Smooth muscle cell (in vitro differentiated cells): ENCODE measurements at regions not wholly inside any gene's neighbourhood (a gene's known extent, or its start where the extent isn't known, plus 50 kb on each side); places are given as distances from the start of the nearest gene placed in this dataset.

Source experiments
- DNase-seq: peaks from one replicate; lab custom pipeline; 2025; ENCODE audit not compliant: unreplicated experiment; lab: John Stamatoyannopoulos, UW
- H2AFZ ChIP-seq: fragments of 200-600 bp; sonication (generic); 2 replicates; pipeline ENCODE4 v1.6.0; 2016; ENCODE audit warnings: antibody characterized with exemption, low read depth, mild to moderate bottlenecking
- H3F3A ChIP-seq: fragments of 200-600 bp; sonication (generic); 2 replicates; pipeline ENCODE4 v1.6.0; 2017; ENCODE audit warnings: antibody characterized with exemption, low read depth
- H3K27ac ChIP-seq: fragments of 200-600 bp; sonication (generic); 2 replicates; pipeline ENCODE4 v1.5.1; 2016; ENCODE audit warnings: low read depth, mild to moderate bottlenecking
- H3K27me3 ChIP-seq: fragments of 200-600 bp; sonication (generic); 2 replicates; pipeline ENCODE4 v1.6.1; 2016; ENCODE audit warnings: low read depth, mild to moderate bottlenecking
- H3K36me3 ChIP-seq: fragments of 200-600 bp; sonication (generic); 2 replicates; pipeline ENCODE4 v1.5.1; 2016; ENCODE audit warnings: low read depth
- H3K4me1 ChIP-seq: fragments of 200-600 bp; sonication (generic); 2 replicates; pipeline ENCODE4 v1.5.1; 2016; ENCODE audit warnings: low read depth
- H3K4me2 ChIP-seq: fragments of 200-600 bp; sonication (generic); 2 replicates; pipeline ENCODE4 v1.6.0; 2016; ENCODE audit warnings: mild to moderate bottlenecking
- H3K4me3 ChIP-seq: fragments of 200-600 bp; sonication (generic); 2 replicates; pipeline ENCODE4 v1.5.1; 2016; ENCODE audit warnings: mild to moderate bottlenecking
- H3K79me2 ChIP-seq: fragments of 200-600 bp; sonication (generic); 2 replicates; pipeline ENCODE4 v1.6.0; 2016; ENCODE audit warnings: low read depth, mild to moderate bottlenecking
- H3K9ac ChIP-seq: fragments of 200-600 bp; sonication (generic); 2 replicates; pipeline ENCODE4 v1.6.0; 2016; ENCODE audit warnings: low read depth
- H3K9me3 ChIP-seq: fragments of 200-600 bp; sonication (generic); replicated peaks from 2 replicates; pipeline ENCODE4 v1.5.1; 2016; ENCODE audit warnings: low read depth
- H4K20me1 ChIP-seq: fragments of 200-600 bp; sonication (generic); 2 replicates; pipeline ENCODE4 v1.6.0; 2016; ENCODE audit warnings: low read depth
- CTCF ChIP-seq: fragments of 200-600 bp; sonication (generic); IDR thresholded peaks from 2 replicates; pipeline ENCODE4 v1.5.1; 2017; ENCODE audit warnings: borderline replicate concordance, mild to moderate bottlenecking, antibody characterized with exemption; ENCODE audit not compliant: insufficient read depth, poor library complexity, severe bottlenecking
- WGBS: methylation state at CpG from one replicate; pipeline ENCODE4 v1.1.7; 2016; ENCODE audit warnings: low lambda C conversion rate; 5-methylcytosine and 5-hydroxymethylcytosine counted together

- H3K9me3 ChIP-seq = no peaks in the 10 kb centered on the region
- no peak overlapping the region for H3K9ac ChIP-seq
- H3K27me3 ChIP-seq = no peaks in the 10 kb centered on the region
- no peaks in the 10 kb centered on the region for H3K36me3 ChIP-seq
- H3K4me3 ChIP-seq = no peak overlapping the region
- no peak overlapping the region for H2AFZ ChIP-seq
- H3K4me2 ChIP-seq = no peak overlapping the region
- H3K27ac ChIP-seq = no peak overlapping the region
- WGBS = 75% methylated on average over 3 of the region's 3 CpGs
- DNase-seq = no peak
- no peaks in the 10 kb centered on the region for H3K4me1 ChIP-seq
- TF ChIP-seq CTCF = no peak
- H4K20me1 ChIP-seq = no peaks in the 10 kb centered on the region
- no peaks in the 10 kb centered on the region for H3F3A ChIP-seq
- H3K79me2 ChIP-seq = no peaks in the 10 kb centered on the region
Measured at GRCh38 chr9:108345826-108346225, 510.0 kb downstream of the ACTL7B start.

DNA sequence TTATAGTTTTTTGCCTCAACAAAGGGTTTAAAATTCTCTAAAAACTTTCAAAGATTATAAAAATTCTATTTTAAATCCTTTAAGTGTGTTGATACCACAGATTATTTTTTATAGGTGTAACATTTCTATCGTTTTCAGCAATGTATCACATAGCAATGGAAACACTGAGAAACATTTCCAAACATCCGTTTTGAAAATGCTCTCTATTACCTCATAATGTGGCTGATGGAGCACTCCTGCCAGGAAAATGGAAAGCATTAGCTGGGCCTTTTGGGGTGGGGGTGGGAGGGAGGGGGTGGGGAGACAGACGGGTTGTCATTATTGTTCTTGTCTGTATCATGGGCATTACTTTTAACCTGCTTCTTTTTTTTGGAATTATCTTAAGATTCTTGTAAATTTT lies 516.5 kb downstream of the ACTL7B start:
- Histone ChIP-seq H3K79me2 (no peaks in the 10 kb centered on the region), H2AFZ (no peak overlapping the region), H3K4me3 (no peak overlapping the region), H3K4me1 (no peaks in the 10 kb centered on the region), H3K27me3 (no peaks in the 10 kb centered on the region), H3K36me3 (no peaks in the 10 kb centered on the region), H3K9ac (no peak overlapping the region), H4K20me1 (no peaks in the 10 kb centered on the region), H3K4me2 (no peak overlapping the region), H3K27ac (no peak overlapping the region), H3F3A (no peaks in the 10 kb centered on the region), H3K9me3 (no peaks in the 10 kb centered on the region)
- no peak for TF ChIP-seq CTCF
- 58% methylated on average over 3 of the region's 3 CpGs for WGBS
- DNase-seq = no peak

- WGBS = 90% methylated on average over 2 of the region's 2 CpGs
- no peak for TF ChIP-seq CTCF
- H3K4me3 ChIP-seq = no peak overlapping the region
Measured at GRCh38 chr9:108336575-108336974, 519.2 kb downstream of the ACTL7B start.

DNA sequence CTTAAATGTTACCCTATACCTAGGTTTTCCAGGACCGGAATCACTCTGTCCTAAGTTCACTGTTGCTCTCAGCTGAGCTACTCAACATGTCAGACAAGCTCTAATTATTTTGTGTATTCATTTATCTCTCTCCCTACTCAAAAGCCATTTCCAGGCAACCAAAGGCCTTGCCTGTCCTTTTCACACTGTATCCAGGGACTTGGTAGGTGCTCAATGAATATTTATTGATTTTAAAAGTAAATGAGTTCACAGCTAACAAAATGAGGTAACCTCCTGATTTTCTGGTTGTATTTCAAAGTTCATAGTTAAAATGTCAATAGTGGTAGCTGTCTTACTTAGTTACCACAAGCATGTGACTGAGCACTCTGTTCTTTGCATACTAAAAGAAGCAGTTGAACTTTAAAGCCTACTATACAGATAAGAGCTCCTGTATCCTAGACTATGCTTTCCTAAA lies 522.2 kb downstream of the ACTL7B start:
- Histone ChIP-seq H3K27ac (no peak overlapping the region), H3K36me3 (no peaks in the 10 kb centered on the region), H2AFZ (peak overlapping the region; percentile 14), H3K9ac (no peak overlapping the region), H3K4me3 (no peak overlapping the region), H3K27me3 (no peaks in the 10 kb centered on the region), H3F3A (no peaks in the 10 kb centered on the region), H3K4me2 (no peak overlapping the region), H3K79me2 (no peaks in the 10 kb centered on the region), H4K20me1 (no peaks in the 10 kb centered on the region), H3K4me1 (no peaks in the 10 kb centered on the region), H3K9me3 (no peaks in the 10 kb centered on the region)
- WGBS = 24% methylated on average over 1 of the region's 1 CpG
- no peak for DNase-seq
- no peak for TF ChIP-seq CTCF

More at GRCh38 chr9:108336575-108336974, 519.2 kb downstream of the ACTL7B start:
- H3K27ac ChIP-seq = no peak overlapping the region
- H3K79me2 ChIP-seq = no peaks in the 10 kb centered on the region
- no peaks in the 10 kb centered on the region for H3K9me3 ChIP-seq
- no peak for DNase-seq
- H4K20me1 ChIP-seq = no peaks in the 10 kb centered on the region
- no peaks in the 10 kb centered on the region for H3K36me3 ChIP-seq
- no peak overlapping the region for H2AFZ ChIP-seq
- H3K4me2 ChIP-seq = no peak overlapping the region
- no peaks in the 10 kb centered on the region for H3K4me1 ChIP-seq
- H3F3A ChIP-seq = no peaks in the 10 kb centered on the region
- no peaks in the 10 kb centered on the region for H3K27me3 ChIP-seq
- no peak overlapping the region for H3K9ac ChIP-seq
